VCaP (cell line): ENCODE measurements at regions not wholly inside any gene's neighbourhood (a gene's known extent, or its start where the extent isn't known, plus 50 kb on each side); places are given as distances from the start of the nearest gene placed in this dataset.
"Not testable (repeated sequence)": the region's sequence is repeated elsewhere in the genome, so short reads cannot be mapped to it uniquely, and the experiment has no call there.

Source experiments
- H3K27ac ChIP-seq: fragments of 450-650 bp; 2 replicates; pipeline ENCODE4 v1.5.1; 2017
- CTCF ChIP-seq: fragments of 450-650 bp; conservative IDR thresholded peaks from 2 replicates; pipeline ENCODE4 v1.5.1; 2017; ENCODE audit warnings: mild to moderate bottlenecking, moderate library complexity

GRCh38 chrX:114272096-114272686 is 311.7 kb upstream of the HTR2C start:
- no peak for TF ChIP-seq CTCF
- no peak overlapping the region for H3K27ac ChIP-seq

GRCh38 chrX:114270371-114270770 is 313.5 kb upstream of the HTR2C start:
- H3K27ac ChIP-seq: not testable (repeated sequence)

- TF ChIP-seq CTCF: no peak
- no peak overlapping the region for H3K27ac ChIP-seq
Measured at GRCh38 chrX:114268643-114269042, 315.2 kb upstream of the HTR2C start.

- TF ChIP-seq CTCF: no peak
- H3K27ac ChIP-seq: no peak overlapping the region
Measured at GRCh38 chrX:114267142-114267541, 316.7 kb upstream of the HTR2C start.

GRCh38 chrX:114252186-114252585 is 331.7 kb upstream of the HTR2C start:
- H3K27ac ChIP-seq: no peak overlapping the region
- TF ChIP-seq CTCF: no peak

- no peak for TF ChIP-seq CTCF
Measured at GRCh38 chrX:114251575-114251974, 332.3 kb upstream of the HTR2C start.

GRCh38 chrX:114221445-114221844 is 362.4 kb upstream of the HTR2C start:
- H3K27ac ChIP-seq: no peak overlapping the region
- no peak for TF ChIP-seq CTCF

More at GRCh38 chrX:114251575-114251974, 332.3 kb upstream of the HTR2C start:
- H3K27ac ChIP-seq: no peak overlapping the region

- TF ChIP-seq CTCF: no peak
- no peak overlapping the region for H3K27ac ChIP-seq
Measured at GRCh38 chrX:114210879-114211278, 373.0 kb upstream of the HTR2C start.
